IMR-90 (cell line): ENCODE measurements at regions not wholly inside any gene's neighbourhood (a gene's known extent, or its start where the extent isn't known, plus 50 kb on each side); places are given as distances from the start of the nearest gene placed in this dataset.

ENCODE experiments used
- ATAC-seq: fragments of 200-7000 bp; cut with Tn5 transposase; 2 replicates; pipeline ENCODE4 v1.9.1; 2020; ENCODE audit warnings: low read depth, mild to moderate bottlenecking, moderate library complexity
- BruUV-seq: library from RNA; stranded (reverse); fragments of 400-500 nt; replicated peaks from 2 replicates; lab custom pipeline; 2021; lab: Mats Ljungman, UMichigan
- CTCF ChIA-PET: fragments of 300-600 bp; formaldehyde crosslinking; extraction: SDS; loops from one replicate; lab custom pipeline; 2021; ENCODE audit warnings: antibody characterized with exemption; lab: Yijun Ruan, JAX
- POLR2A ChIA-PET: fragments of 300-600 bp; sonication (Branson Sonifier 250); formaldehyde crosslinking; loops from one replicate; lab custom pipeline; 2022; ENCODE audit warnings: antibody characterized with exemption; ENCODE audit not compliant: unreplicated experiment; lab: Charles Lee
- DNase-seq: peaks from one replicate; pipeline ENCODE4 v3.0.0; 2013
- H2AFZ ChIP-seq: replicated peaks from 2 replicates; pipeline ENCODE3; 2013; ENCODE audit warnings: low read length, mild to moderate bottlenecking; ENCODE audit not compliant: poor library complexity
- H2AK5ac ChIP-seq: 2 replicates; pipeline ENCODE4 v1.6.1; 2013; ENCODE audit warnings: low read depth, low read length, inconsistent platforms
- H2AK9ac ChIP-seq: replicated peaks from 2 replicates; pipeline ENCODE3; 2013; ENCODE audit warnings: mild to moderate bottlenecking, low read depth, low read length, moderate library complexity; ENCODE audit not compliant: poor library complexity
- H2BK120ac ChIP-seq: 2 replicates; pipeline ENCODE4 v1.6.1; 2013; ENCODE audit warnings: low read depth, low read length, inconsistent platforms
- H2BK15ac ChIP-seq: 3 replicates; pipeline ENCODE4 v1.6.1; 2013; ENCODE audit warnings: low read depth, low read length, inconsistent platforms
- H2BK20ac ChIP-seq: 2 replicates; pipeline ENCODE4 v1.6.1; 2013; ENCODE audit warnings: low read depth, mild to moderate bottlenecking, inconsistent platforms, low read length, moderate library complexity
- H2BK5ac ChIP-seq: 2 replicates; pipeline ENCODE4 v1.6.1; 2013; ENCODE audit warnings: mild to moderate bottlenecking, low read depth, low read length, inconsistent platforms; ENCODE audit not compliant: poor library complexity, severe bottlenecking
- H3K14ac ChIP-seq: replicated peaks from 2 replicates; pipeline ENCODE4 v1.6.1; 2013; ENCODE audit warnings: low read depth, low read length, inconsistent platforms
- H3K18ac ChIP-seq: 2 replicates; pipeline ENCODE4 v1.6.1; 2013; ENCODE audit warnings: low read depth, low read length, control low read depth
- H3K23ac ChIP-seq: 2 replicates; pipeline ENCODE4 v1.6.1; 2013; ENCODE audit warnings: low read depth, low read length, inconsistent platforms
- H3K27ac ChIP-seq: 2 replicates; pipeline ENCODE4 v1.5.1; 2013; ENCODE audit warnings: mild to moderate bottlenecking, control low read depth, low read length; ENCODE audit not compliant: insufficient read depth
- H3K27me3 ChIP-seq: 2 replicates; pipeline ENCODE4 v1.6.1; 2013; ENCODE audit warnings: low read length; ENCODE audit not compliant: control insufficient read depth, insufficient read depth
- H3K36me3 ChIP-seq: 2 replicates; pipeline ENCODE4 v1.6.1; 2013; ENCODE audit warnings: low read length, mixed read lengths; ENCODE audit not compliant: control insufficient read depth, insufficient read depth
- H3K4ac ChIP-seq: 2 replicates; pipeline ENCODE4 v1.6.1; 2013; ENCODE audit warnings: low read depth, low read length, inconsistent platforms
- H3K4me1 ChIP-seq: 2 replicates; pipeline ENCODE4 v1.6.1; 2013; ENCODE audit warnings: low read length, mixed read lengths; ENCODE audit not compliant: control insufficient read depth, insufficient read depth
- H3K4me2 ChIP-seq: 2 replicates; pipeline ENCODE4 v1.6.1; 2013; ENCODE audit warnings: low read depth, mild to moderate bottlenecking, control low read depth, low read length, moderate library complexity
- H3K4me3 ChIP-seq: 2 replicates; pipeline ENCODE4 v1.5.1; 2013; ENCODE audit warnings: low read depth, mild to moderate bottlenecking, control low read depth, low read length, moderate library complexity; ENCODE audit not compliant: insufficient read depth
- H3K56ac ChIP-seq: 2 replicates; pipeline ENCODE4 v1.6.1; 2013; ENCODE audit warnings: low read length, inconsistent platforms; ENCODE audit not compliant: insufficient read depth; ENCODE audit errors: extremely low read depth
- H3K79me1 ChIP-seq, 2 experiments: 2 replicates each; pipeline ENCODE4 v1.6.1; 2013; ENCODE audit warnings: low read length in 2 of 2, inconsistent platforms in 1 of 2, low read depth in 1 of 2
- H3K9ac ChIP-seq: 2 replicates; pipeline ENCODE4 v1.6.1; 2013; ENCODE audit warnings: low read depth, low read length, control low read depth
- H3K9me1 ChIP-seq: 2 replicates; pipeline ENCODE4 v1.6.1; 2013; ENCODE audit warnings: low read length, inconsistent platforms; ENCODE audit not compliant: insufficient read depth
- H3K9me3 ChIP-seq: 2 replicates; pipeline ENCODE4 v1.6.1; 2013; ENCODE audit warnings: low read length; ENCODE audit not compliant: control insufficient read depth, insufficient read depth
- H4K20me1 ChIP-seq: 2 replicates; pipeline ENCODE4 v1.6.1; 2013; ENCODE audit warnings: low read length, inconsistent platforms; ENCODE audit not compliant: insufficient read depth
- H4K5ac ChIP-seq: 2 replicates; pipeline ENCODE4 v1.6.1; 2013; ENCODE audit warnings: mild to moderate bottlenecking, low read depth, low read length, control low read depth
- H4K8ac ChIP-seq, 2 experiments: 2 replicates each; pipeline ENCODE4 v1.6.1; 2013; ENCODE audit warnings: low read depth in 2 of 2, low read length in 2 of 2, control low read depth in 1 of 2, inconsistent platforms in 1 of 2
- H4K91ac ChIP-seq: 2 replicates; pipeline ENCODE4 v1.6.1; 2013; ENCODE audit warnings: low read depth, low read length, inconsistent platforms; ENCODE audit not compliant: insufficient read depth
- BHLHE40 ChIP-seq: fragments of 150-350 bp; IDR thresholded peaks from 2 replicates; pipeline ENCODE4 v1.6.1; 2016; ENCODE audit warnings: mild to moderate bottlenecking, low read depth, low read length
- CEBPB ChIP-seq: IDR thresholded peaks from 2 replicates; pipeline ENCODE4 v1.6.1; 2012; ENCODE audit warnings: low read depth, low read length, improper control_type of control experiment
- CHD1 ChIP-seq: IDR thresholded peaks from 2 replicates; pipeline ENCODE4 v1.6.1; 2012; ENCODE audit warnings: low read depth, low read length, improper control_type of control experiment
- FOS ChIP-seq: fragments of 150-350 bp; IDR thresholded peaks from 2 replicates; pipeline ENCODE4 v1.6.1; 2016; ENCODE audit warnings: low read depth, low read length
- MAFK ChIP-seq: IDR thresholded peaks from 2 replicates; pipeline ENCODE4 v1.6.1; 2012; ENCODE audit warnings: low read depth, low read length, improper control_type of control experiment
- MXI1 ChIP-seq: IDR thresholded peaks from 2 replicates; pipeline ENCODE4 v1.6.1; 2012; ENCODE audit warnings: low read depth, mild to moderate bottlenecking, low read length, moderate library complexity, borderline replicate concordance
- NFE2L2 ChIP-seq: fragments of 150-350 bp; IDR thresholded peaks from 2 replicates; pipeline ENCODE4 v1.6.1; 2016; ENCODE audit warnings: low read depth, mild to moderate bottlenecking, low read length
- POLR2A ChIP-seq: IDR thresholded peaks from 2 replicates; pipeline ENCODE4 v1.6.1; 2012; ENCODE audit warnings: mild to moderate bottlenecking, low read depth, low read length
- RAD21 ChIP-seq: IDR thresholded peaks from 2 replicates; pipeline ENCODE4 v1.6.1; 2012; ENCODE audit warnings: low read length, improper control_type of control experiment
- RCOR1 ChIP-seq: IDR thresholded peaks from 2 replicates; pipeline ENCODE4 v1.6.1; 2012; ENCODE audit warnings: mild to moderate bottlenecking, low read length, improper control_type of control experiment; ENCODE audit not compliant: insufficient replicate concordance
- RFX5 ChIP-seq: IDR thresholded peaks from 2 replicates; pipeline ENCODE4 v1.8.0; 2012; ENCODE audit warnings: low read depth, mild to moderate bottlenecking, low read length, moderate library complexity
- SMC3 ChIP-seq: fragments of 150-350 bp; IDR thresholded peaks from 2 replicates; pipeline ENCODE4 v1.6.1; 2016; ENCODE audit warnings: low read depth, mild to moderate bottlenecking, antibody characterized with exemption, low read length, moderate library complexity
- WGBS, 2 experiments: methylation state at CpG; one replicate each; pipeline versions ENCODE4 v1.1.5 to v1.1.7; 2013; ENCODE audit warnings: missing lambda C conversion rate in 2 of 2; ENCODE audit not compliant: insufficient read length in 1 of 2; ENCODE audit errors: extremely low coverage in 2 of 2; 5-methylcytosine and 5-hydroxymethylcytosine counted together
- dilution Hi-C: fragments of 300-500 bp; cut with HindIII; formaldehyde crosslinking; loops from one replicate; pipeline ENCODE4 v1.14.3; 2018; ENCODE audit warnings: low sequenced_read_pairs; ENCODE audit not compliant: unreplicated experiment
- in situ Hi-C: fragments of 300-500 bp; cut with MboI; formaldehyde crosslinking; loops from 3 replicates; pipeline ENCODE4 v1.14.3; 2019; ENCODE audit warnings: low sequenced_read_pairs, inconsistent platforms, mixed read lengths
- intact Hi-C: fragments of 100-400 bp; cut with micrococcal nuclease; formaldehyde crosslinking; loops from 2 replicates; pipeline ENCODE4 v1.10.0; 2022
- TF ChIP-seq, protein P1 (sequence below): conservative IDR thresholded peaks from 2 replicates; pipeline ENCODE4 v1.5.1; 2012; ENCODE audit warnings: mild to moderate bottlenecking, low read depth, low read length, improper control_type of control experiment

DNA sequence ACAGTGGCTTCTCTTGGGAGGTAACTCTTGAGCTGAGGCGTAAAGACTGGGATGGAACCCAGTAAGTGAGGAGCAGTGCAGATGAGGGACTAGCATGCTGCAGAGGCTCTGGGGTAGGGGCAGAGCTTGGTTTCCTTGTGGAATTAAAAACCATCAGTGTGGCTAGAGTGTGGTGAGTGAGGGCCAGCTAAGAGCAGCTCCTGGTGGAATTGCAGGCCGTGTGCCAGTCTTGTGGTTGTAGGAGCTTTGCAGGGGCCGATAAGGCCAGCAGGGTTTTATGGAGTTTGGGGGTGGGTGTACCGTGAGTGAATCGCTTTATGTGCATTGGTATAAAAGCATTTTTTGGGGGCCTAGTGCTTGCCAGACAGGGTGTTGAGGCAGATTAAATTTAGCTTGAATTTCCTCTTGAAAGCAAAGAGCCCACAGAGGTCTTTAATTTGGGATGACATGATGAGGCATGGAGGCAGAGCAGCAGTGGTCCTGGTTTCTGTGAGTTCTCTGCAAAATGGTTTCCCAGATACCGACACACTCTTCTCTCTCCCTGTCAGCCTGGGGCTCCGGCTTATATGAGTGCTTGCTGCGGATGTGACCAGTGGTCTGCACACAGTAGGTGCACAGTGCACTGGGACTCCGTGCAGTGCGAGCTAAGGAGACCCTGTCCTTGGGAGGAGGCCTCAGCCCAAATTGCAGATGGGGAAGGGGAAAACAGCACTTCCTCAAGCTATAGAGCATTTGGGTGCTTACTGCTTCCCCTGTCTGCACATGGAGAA lies 176.4 kb upstream of the PITX1 start (continued):
- no peak for TF ChIP-seq FOS

DNA sequence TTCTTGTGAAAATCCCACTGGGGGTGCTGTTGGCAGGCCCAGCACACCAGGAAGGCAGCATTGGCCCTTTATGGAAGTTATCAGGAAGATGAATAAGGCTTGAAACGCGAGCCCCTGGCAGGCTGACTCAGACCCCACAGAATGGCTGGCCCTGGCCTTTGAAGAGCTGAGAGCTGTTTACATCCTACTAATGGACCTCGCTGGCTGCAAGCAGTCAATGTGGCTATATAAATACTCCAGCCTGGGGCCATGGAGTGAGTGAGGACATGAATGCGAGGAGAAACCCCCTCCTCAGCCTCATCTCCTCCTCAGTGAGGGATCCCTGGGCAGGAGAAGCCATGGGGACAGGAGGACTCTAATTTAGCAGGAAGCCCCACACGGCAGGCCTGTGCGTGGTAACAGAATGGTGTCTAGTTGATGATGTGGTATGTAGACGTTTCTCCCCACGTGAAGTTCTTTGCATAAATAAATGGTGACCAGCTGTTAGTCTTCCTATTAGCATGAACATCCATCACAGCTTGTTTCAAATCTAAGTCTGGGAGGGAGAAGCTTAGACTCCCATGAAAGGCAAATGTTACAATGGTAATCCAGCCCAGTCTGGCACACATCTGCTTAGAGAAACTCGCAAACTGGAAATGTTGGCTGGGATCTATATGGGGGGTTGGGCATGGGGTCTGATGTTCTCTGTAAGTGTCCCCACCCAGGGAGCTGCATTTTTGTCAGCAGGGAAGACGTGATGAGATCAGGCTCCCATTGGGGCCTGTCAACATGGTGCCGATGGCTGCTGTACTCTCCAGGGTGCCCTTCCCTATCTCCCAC lies 175.1 kb upstream of the PITX1 start:
- no TSS peak for BruUV-seq
- Histone ChIP-seq H3K56ac (peak overlapping the region; percentile 79), H4K8ac (peak overlapping the region; percentile 93 to 97), H3K4me2 (peak overlapping the region; percentile 75), H4K5ac (peak overlapping the region; percentile 96), H3K27me3 (no peaks in the 10 kb centered on the region), H3K4me3 (no peak overlapping the region), H4K91ac (peak overlapping the region; percentile 99), H2AK9ac (peak overlapping the region; percentile 59), H2BK20ac (peak overlapping the region; percentile 97), H2AK5ac (peak overlapping the region; percentile 100), H3K14ac (peak overlapping the region; percentile 96), H3K18ac (peak overlapping the region; percentile 98), H3K36me3 (no peaks in the 10 kb centered on the region), H3K79me1 (peaks cover 3 to 33% of the 10 kb centered on the region in 2 experiments; a peak in 3 of 4 replicates), H3K4me1 (peaks cover 40% of the 10 kb centered on the region), H2AFZ (peak overlapping the region; percentile 88), H4K20me1 (no peaks in the 10 kb centered on the region), H2BK120ac (peak overlapping the region; percentile 98), H3K9me1 (peaks cover 40% of the 10 kb centered on the region), H2BK5ac (peak overlapping the region; percentile 98), H3K23ac (peak overlapping the region; percentile 97), H3K4ac (peak overlapping the region; percentile 98), H2BK15ac (peak overlapping the region; percentile 98), H3K9ac (peak overlapping the region; percentile 4; the same call in 1 of the 2 replicates), H3K9me3 (no peaks in the 10 kb centered on the region), H3K27ac (peak overlapping the region; percentile 98)
- CTCF ChIA-PET = interaction anchor here (0.6 to 2.4 kb wide), 12 partner anchors 16 to 177 kb away, joined by 3 to 9 read pairs (median 3); no protein-coding TSS in a partner anchor
- intact Hi-C loops (loop anchor here (1.0 to 10.0 kb wide), 5 partner anchors 56 to 226 kb away; partner anchors contain the start of gene PITX1), dilution Hi-C loops (no loop called here), in situ Hi-C loops (no loop called here)
- ATAC-seq (peak; percentile 87), DNase-seq (peak; percentile 98)
- POLR2A ChIA-PET = interaction anchor here (1.1 to 1.2 kb wide), 2 partner anchors 61 to 68 kb away, joined by 4 read pairs; no protein-coding TSS in a partner anchor
- no CpG with 5 or more reads among the region's 11 CpGs for WGBS, 2 experiments
- TF ChIP-seq BHLHE40 (peak; percentile 52), RAD21 (peak; percentile 61), RFX5 (no peak), MAFK (peak; percentile 0; the same call in 1 of the 2 replicates), MXI1 (0 out of 2 replicates have a peak, but pooled peaks have one; percentile 67), SMC3 (peak; percentile 55), POLR2A (no peak), RCOR1 (peak; percentile 70), NFE2L2 (no peak), CHD1 (peak; percentile 71; the same call in 1 of the 2 replicates), FOS (peak; percentile 93), CEBPB (no peak)
- TF ChIP-seq, protein P1, sequence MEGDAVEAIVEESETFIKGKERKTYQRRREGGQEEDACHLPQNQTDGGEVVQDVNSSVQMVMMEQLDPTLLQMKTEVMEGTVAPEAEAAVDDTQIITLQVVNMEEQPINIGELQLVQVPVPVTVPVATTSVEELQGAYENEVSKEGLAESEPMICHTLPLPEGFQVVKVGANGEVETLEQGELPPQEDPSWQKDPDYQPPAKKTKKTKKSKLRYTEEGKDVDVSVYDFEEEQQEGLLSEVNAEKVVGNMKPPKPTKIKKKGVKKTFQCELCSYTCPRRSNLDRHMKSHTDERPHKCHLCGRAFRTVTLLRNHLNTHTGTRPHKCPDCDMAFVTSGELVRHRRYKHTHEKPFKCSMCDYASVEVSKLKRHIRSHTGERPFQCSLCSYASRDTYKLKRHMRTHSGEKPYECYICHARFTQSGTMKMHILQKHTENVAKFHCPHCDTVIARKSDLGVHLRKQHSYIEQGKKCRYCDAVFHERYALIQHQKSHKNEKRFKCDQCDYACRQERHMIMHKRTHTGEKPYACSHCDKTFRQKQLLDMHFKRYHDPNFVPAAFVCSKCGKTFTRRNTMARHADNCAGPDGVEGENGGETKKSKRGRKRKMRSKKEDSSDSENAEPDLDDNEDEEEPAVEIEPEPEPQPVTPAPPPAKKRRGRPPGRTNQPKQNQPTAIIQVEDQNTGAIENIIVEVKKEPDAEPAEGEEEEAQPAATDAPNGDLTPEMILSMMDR = peak; percentile 54
